ENCODE measurements at regions not wholly inside any gene's neighbourhood (a gene's known extent, or its start where the extent isn't known, plus 50 kb on each side); places are given as distances from the start of the nearest gene placed in this dataset.

DNA sequence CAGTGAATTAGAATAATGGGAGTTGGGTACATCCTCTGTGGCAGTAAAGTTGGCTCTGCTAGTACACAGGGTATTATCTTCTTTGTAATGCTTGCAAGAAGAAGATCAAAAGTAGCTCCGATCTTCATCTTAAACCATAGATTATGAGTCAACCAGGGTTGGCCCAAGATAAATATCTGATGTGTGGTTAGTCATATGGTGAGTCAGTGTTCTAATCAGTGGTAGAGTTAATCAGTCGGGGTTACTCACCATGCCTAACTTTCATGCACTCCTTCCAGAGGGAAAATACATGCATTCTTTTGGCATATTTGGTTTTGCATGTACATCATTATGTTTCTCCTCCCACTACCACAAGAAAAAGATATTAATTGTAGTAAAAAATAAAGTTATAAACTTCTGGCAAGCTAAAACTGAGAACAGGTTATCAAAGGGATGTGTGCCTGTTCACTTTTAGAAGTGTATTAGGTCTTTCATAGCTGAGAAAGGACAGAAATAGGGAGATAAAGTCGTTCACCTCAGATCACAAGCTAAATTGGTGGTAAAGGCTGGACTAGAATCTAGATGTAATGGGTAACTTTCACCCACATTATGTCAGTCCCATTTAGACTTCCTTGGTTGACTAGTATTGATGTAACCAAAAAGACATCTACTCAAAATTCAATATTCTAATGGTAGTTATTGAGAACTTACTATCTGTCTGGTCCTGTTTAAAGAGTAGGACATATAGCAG is 684.4 kb downstream of the IRS1 start:
- no peak for TF ChIP-seq CTCF (IDR thresholded peaks at IDR 0.05; ENCODE audit: insufficient read depth, low read length)
- TF ChIP-seq GABPA (IDR thresholded peaks at IDR 0.05; ENCODE audit: low read depth): no peak
- no peak for TF ChIP-seq POLR2AphosphoS5 (IDR thresholded peaks at IDR 0.05; ENCODE audit: low read depth)
